Lung (tissue), 11 donors: ENCODE measurements at regions not wholly inside any gene's neighbourhood (a gene's known extent, or its start where the extent isn't known, plus 50 kb on each side); places are given as distances from the start of the nearest gene placed in this dataset.

Experiments used
- ATAC-seq: fragments of 200-7000 bp; cut with Tn5 transposase; one replicate; pipeline ENCODE4 v1.9.1; 2020; ENCODE audit warnings: moderate number of reproducible peaks; ENCODE audit not compliant: insufficient read depth, low FRiP score
- DNase-seq, 3 donors: peaks; one replicate each; pipeline ENCODE4 v3.0.0-alpha.2; 2013 to 2017
- H3K27ac ChIP-seq, 2 donors: one replicate each; pipeline ENCODE4 v1.5.1; 2013; ENCODE audit warnings: mild to moderate bottlenecking in 2 of 2, moderate library complexity in 2 of 2, control low read depth in 1 of 2, inconsistent platforms in 1 of 2, low read depth in 1 of 2, low read length in 1 of 2
- H3K27me3 ChIP-seq, 3 donors: one replicate each; pipeline ENCODE4 v1.5.1; 2013; ENCODE audit warnings: low read length in 2 of 3; ENCODE audit not compliant: control insufficient read depth in 3 of 3, insufficient read depth in 3 of 3
- H3K36me3 ChIP-seq, 4 donors: one replicate each; pipeline ENCODE4 v1.5.1; 2013; ENCODE audit warnings: low read length in 4 of 4, mild to moderate bottlenecking in 1 of 4, moderate library complexity in 1 of 4; ENCODE audit not compliant: control insufficient read depth in 4 of 4, insufficient read depth in 4 of 4
- H3K4me1 ChIP-seq, 5 donors: one replicate each; pipeline ENCODE4 v1.5.1; 2013; ENCODE audit warnings: low read length in 5 of 5, mild to moderate bottlenecking in 2 of 5, moderate library complexity in 1 of 5; ENCODE audit not compliant: control insufficient read depth in 5 of 5, insufficient read depth in 5 of 5
- H3K4me3 ChIP-seq: one replicate; pipeline ENCODE4 v1.5.1; 2013; ENCODE audit warnings: mild to moderate bottlenecking, control low read depth, moderate library complexity
- H3K9ac ChIP-seq, 2 donors: one replicate each; pipeline ENCODE4 v1.5.1; 2013; ENCODE audit warnings: low read length in 2 of 2, control low read depth in 1 of 2; ENCODE audit not compliant: insufficient read depth in 1 of 2
- H3K9me3 ChIP-seq, 4 donors: one replicate each; pipeline ENCODE4 v1.5.1; 2013; ENCODE audit warnings: low read length in 3 of 4, mild to moderate bottlenecking in 1 of 4, moderate library complexity in 1 of 4; ENCODE audit not compliant: control insufficient read depth in 4 of 4, insufficient read depth in 3 of 4
- WGBS, 2 donors: extraction: QIAGEN DNeasy Blood & Tissue Kit; methylation state at CpG; one replicate each; pipeline ENCODE4 v1.1.7; 2013; 5-methylcytosine and 5-hydroxymethylcytosine counted together
- TF ChIP-seq, protein P1 (sequence below): IDR thresholded peaks from 2 replicates; pipeline ENCODE4 v1.5.1; 2012; ENCODE audit warnings: mild to moderate bottlenecking; ENCODE audit errors: control extremely low read depth, extremely low read depth
- donor health status: control.
- donor health status: control.
- donor health status: Bipolar disorder and iron deficiency.
- donor health status: healthy.
- donor health status: DM: yes; HTN: yes; CAD: no.

DNA sequence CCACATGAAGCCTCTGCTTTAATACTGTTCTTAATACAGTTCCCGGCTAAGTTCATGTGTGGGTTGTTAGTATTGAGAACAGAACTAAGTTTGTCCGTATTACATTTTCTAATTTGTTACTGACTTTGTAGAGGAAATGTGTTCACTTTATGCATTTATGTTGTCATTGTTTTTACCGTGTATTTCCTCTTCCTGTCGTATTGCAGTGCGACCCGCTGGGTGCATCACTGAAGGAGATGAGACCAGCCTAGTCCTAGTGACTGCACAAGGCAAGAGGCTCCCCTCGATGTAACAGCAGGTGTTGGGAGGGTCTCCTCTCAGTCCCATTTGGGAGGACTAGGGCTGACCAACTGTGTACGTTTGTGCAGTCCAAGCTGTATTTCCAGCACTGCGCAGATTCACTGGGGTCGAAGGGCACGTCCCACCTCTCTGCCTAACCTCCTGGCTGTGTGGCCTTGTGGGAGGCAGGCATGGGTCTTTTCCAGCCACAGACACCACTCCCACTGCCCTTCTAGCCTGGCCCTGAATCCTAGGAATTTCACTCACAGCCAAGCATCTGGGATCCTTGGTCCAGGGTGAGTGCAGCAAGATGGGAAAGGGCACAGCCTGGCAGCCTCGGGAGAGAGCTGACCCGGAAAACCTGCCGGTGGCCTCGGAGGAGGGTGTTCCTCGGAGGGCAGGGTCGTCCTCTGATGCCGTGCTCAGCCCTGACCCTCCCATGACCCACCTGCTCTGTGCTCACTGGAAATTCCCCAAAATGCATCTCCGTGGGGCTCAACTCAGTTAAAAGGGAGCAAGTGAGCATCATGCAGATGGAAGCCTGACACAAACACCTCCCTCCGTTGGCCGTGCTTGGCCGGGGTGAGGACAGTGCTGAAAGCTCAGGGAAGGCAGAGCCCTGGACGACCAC is 63.9 kb upstream of the FAM20C start:
- WGBS, 2 donors, result 70 to 73% methylated on average over 23 of the region's 23 CpGs
- H3K4me3 ChIP-seq, result no peak overlapping the region
- TF ChIP-seq, protein P1, sequence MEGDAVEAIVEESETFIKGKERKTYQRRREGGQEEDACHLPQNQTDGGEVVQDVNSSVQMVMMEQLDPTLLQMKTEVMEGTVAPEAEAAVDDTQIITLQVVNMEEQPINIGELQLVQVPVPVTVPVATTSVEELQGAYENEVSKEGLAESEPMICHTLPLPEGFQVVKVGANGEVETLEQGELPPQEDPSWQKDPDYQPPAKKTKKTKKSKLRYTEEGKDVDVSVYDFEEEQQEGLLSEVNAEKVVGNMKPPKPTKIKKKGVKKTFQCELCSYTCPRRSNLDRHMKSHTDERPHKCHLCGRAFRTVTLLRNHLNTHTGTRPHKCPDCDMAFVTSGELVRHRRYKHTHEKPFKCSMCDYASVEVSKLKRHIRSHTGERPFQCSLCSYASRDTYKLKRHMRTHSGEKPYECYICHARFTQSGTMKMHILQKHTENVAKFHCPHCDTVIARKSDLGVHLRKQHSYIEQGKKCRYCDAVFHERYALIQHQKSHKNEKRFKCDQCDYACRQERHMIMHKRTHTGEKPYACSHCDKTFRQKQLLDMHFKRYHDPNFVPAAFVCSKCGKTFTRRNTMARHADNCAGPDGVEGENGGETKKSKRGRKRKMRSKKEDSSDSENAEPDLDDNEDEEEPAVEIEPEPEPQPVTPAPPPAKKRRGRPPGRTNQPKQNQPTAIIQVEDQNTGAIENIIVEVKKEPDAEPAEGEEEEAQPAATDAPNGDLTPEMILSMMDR, result no peak
- ATAC-seq, result no peak
- no peak overlapping the region for H3K9ac ChIP-seq
- peaks cover 0 to 32% (median 12%) of the 10 kb centered on the region in 5 donors for H3K4me1 ChIP-seq
- no peaks in the 10 kb centered on the region for H3K9me3 ChIP-seq
- no peak for DNase-seq
- H3K27ac ChIP-seq, result peak overlapping the region in 1 of 2 donors; percentile 49
- H3K27me3 ChIP-seq, result no peaks in the 10 kb centered on the region
- H3K36me3 ChIP-seq, result no peaks in the 10 kb centered on the region

DNA sequence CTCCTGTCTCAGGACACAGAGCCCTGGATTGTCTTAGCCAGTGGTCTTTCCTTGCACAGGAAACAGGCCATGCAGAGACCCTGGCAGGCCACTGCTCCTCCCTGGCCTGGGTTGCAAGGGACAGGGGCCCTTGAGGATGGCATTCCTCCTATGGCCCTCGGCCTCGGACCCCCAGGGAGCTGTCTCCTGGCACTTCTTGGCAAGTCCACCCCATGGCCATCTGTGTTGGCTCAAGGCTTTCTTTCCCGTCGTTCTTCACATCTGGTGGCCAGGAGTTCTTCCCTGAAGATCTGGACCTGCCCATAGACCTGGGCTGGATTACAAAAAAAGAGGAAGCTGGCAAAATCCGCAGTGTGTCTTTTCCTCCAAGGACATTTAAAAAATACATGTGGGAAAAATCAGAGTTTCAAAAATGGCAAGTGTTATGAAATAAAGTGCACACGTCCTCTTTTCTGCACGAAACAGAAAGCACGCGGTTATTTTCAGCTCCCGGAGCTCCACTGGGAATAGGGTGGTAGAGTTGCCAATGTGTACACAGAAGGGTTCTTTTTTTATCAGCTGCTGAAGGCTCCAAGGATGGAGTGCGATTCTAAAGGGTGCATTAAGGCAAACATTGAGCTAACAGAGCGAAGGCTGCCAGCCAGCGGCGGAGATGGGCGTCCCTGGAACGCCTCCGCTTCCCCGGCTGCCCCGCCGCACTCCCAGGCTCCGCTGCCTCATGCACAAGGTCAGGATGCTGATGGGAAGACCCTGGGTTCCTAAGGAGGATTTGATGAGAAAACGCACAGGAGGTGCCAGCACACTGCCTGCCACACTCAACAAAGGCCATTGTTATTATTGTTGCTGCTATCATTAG is 62.8 kb upstream of the FAM20C start:
- H3K4me3 ChIP-seq, result no peak overlapping the region
- DNase-seq (peak in 2 of 3 donors; percentile 57 to 62), ATAC-seq (no peak)

DNA sequence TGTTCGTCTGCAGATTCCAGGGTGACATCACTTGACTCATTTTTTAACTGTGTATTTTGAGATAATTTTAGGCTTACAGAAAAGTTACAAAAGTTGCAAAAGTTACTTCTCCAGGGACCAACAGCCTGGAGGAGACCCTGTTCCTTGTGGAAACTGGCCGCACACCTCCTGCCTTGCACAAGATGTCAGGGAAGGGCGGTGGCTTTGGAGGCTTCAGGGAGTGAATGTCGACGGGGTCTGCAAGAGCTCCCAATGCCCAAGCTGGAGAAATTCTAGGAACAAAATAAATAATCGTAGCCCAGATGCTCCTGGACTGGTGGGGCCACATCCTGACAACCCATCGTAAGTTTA is 62.2 kb upstream of the FAM20C start:
- no peaks in the 10 kb centered on the region for H3K36me3 ChIP-seq
- TF ChIP-seq, protein P1, result no peak
- H3K9ac ChIP-seq, result no peak overlapping the region
- WGBS, 2 donors, result 75 to 85% methylated on average over 7 of the region's 7 CpGs
- no peaks in the 10 kb centered on the region for H3K9me3 ChIP-seq
- DNase-seq (no peak), ATAC-seq (no peak)
- peaks cover 0 to 27% (median 12%) of the 10 kb centered on the region in 5 donors for H3K4me1 ChIP-seq
- peak overlapping the region in 1 of 2 donors; percentile 32 for H3K27ac ChIP-seq
- no peaks in the 10 kb centered on the region for H3K27me3 ChIP-seq
- H3K4me3 ChIP-seq, result no peak overlapping the region

More for the DNA sequence above, 62.8 kb upstream of the FAM20C start:
- Histone ChIP-seq H3K9ac (no peak overlapping the region), H3K27ac (peak overlapping the region in 1 of 2 donors; percentile 32), H3K36me3 (no peaks in the 10 kb centered on the region), H3K27me3 (no peaks in the 10 kb centered on the region), H3K4me1 (peaks cover 0 to 32% (median 12%) of the 10 kb centered on the region in 5 donors), H3K9me3 (no peaks in the 10 kb centered on the region)
- TF ChIP-seq, protein P1, result no peak
- WGBS, 2 donors, result 53 to 62% methylated on average over 22 of the region's 22 CpGs
